Esophagus (tissue), 2 donors: ENCODE measurements at regions not wholly inside any gene's neighbourhood (a gene's known extent, or its start where the extent isn't known, plus 50 kb on each side); places are given as distances from the start of the nearest gene placed in this dataset.

Source experiments
- H3K27ac ChIP-seq, 2 donors: one replicate each; pipeline ENCODE4 v1.5.1; 2013; ENCODE audit warnings: low read depth in 2 of 2, mild to moderate bottlenecking in 2 of 2, inconsistent platforms in 1 of 2, low read length in 1 of 2, moderate library complexity in 1 of 2
- H3K27me3 ChIP-seq, 2 donors: one replicate each; pipeline ENCODE4 v1.6.1; 2013; ENCODE audit warnings: low read length in 2 of 2, control low read depth in 1 of 2, mild to moderate bottlenecking in 1 of 2; ENCODE audit not compliant: insufficient read depth in 2 of 2, control insufficient read depth in 1 of 2
- H3K36me3 ChIP-seq, 2 donors: one replicate each; pipeline ENCODE4 v1.6.1; 2013; ENCODE audit warnings: low read length in 1 of 2; ENCODE audit not compliant: control insufficient read depth in 2 of 2, insufficient read depth in 2 of 2
- H3K4me1 ChIP-seq, 2 donors: one replicate each; pipeline ENCODE4 v1.6.1; 2013; ENCODE audit warnings: low read length in 1 of 2; ENCODE audit not compliant: control insufficient read depth in 2 of 2, insufficient read depth in 2 of 2
- H3K4me3 ChIP-seq, 2 donors: one replicate each; pipeline ENCODE4 v1.5.1; 2013; ENCODE audit warnings: low read length in 2 of 2, mild to moderate bottlenecking in 2 of 2, low read depth in 1 of 2, moderate library complexity in 1 of 2
- H3K9me3 ChIP-seq, 2 donors: one replicate each; pipeline ENCODE4 v1.6.1; 2013; ENCODE audit warnings: mild to moderate bottlenecking in 2 of 2, low read depth in 1 of 2, low read length in 1 of 2, moderate library complexity in 1 of 2; ENCODE audit not compliant: control insufficient read depth in 2 of 2, insufficient read depth in 1 of 2
- WGBS, 2 donors: extraction: QIAGEN DNeasy Blood & Tissue Kit; methylation state at CpG; one replicate each; pipeline ENCODE4 v1.1.7; 2013; 5-methylcytosine and 5-hydroxymethylcytosine counted together
- donor health status: healthy with polysubstance abuse.
- donor health status: Bipolar disorder and iron deficiency.

DNA sequence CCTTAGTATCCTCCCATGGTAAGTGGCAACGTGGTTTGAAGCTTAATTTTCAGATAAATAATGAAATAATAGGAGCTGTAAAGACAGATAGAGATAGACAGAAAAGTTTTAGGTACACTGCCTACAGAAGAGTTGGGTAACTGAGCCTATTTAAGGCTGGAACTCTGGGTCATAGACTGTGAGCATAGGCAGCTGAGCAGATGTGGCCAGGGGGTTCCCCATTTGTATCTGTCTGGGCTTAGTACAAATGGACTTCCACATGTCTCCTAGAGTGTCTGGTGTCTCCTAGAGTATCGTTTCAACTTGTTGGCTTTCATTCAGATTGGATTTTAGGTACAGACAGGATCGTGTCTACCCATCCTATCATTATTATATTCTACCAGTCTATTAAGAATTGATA, 649.8 kb downstream of the DHX35 start:
- 59 to 76% methylated on average over 3 of the region's 3 CpGs for WGBS, 2 donors
- Histone ChIP-seq H3K4me1 (no peaks in the 10 kb centered on the region), H3K36me3 (no peaks in the 10 kb centered on the region), H3K9me3 (no peaks in the 10 kb centered on the region), H3K27ac (no peak overlapping the region), H3K4me3 (no peak overlapping the region), H3K27me3 (no peaks in the 10 kb centered on the region)

DNA sequence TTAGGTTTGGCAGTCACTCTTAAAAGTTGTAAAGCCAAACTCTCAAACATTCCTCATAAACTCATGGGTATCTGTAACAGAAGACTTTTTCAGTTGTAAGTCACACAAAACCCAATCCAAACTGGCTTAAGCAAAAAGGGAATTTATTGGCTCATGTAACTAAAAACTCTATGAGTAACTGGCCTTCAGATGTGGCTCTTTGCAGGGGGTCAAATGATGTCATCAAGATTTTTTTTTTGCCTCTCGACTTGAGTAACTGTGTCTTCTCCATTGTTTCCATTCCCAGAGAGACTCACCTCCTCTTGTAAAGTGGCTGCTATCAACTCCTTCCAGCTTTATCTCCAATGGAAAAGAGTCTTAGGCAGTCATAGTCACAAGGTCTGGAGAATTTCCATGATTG, 645.0 kb downstream of the DHX35 start:
- Histone ChIP-seq H3K4me1 (no peaks in the 10 kb centered on the region), H3K9me3 (no peaks in the 10 kb centered on the region), H3K27me3 (no peaks in the 10 kb centered on the region), H3K4me3 (no peak overlapping the region), H3K27ac (no peak overlapping the region), H3K36me3 (no peaks in the 10 kb centered on the region)
- WGBS, 2 donors = 48 to 53% methylated on average over 1 of the region's 1 CpG

DNA sequence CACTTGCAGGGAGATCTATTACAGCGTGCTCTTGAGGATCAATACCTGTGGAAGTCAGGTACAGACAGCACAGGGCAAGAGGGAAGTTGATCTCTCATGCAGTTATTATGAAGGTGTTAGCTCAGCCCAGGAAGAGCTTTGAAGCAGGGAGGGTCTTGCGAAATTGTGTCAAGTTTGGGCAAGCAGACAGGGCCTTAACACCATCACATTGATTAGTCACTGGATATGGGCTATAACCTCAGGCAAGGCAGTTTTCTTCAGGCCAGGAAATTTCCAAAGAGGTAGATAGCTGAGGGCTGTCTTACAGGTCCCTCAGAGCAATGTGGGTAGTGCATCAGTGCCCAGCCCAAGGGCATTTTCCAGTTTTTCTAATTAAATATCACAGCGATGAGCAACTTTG, 643.8 kb downstream of the DHX35 start:
- no peaks in the 10 kb centered on the region for H3K9me3 ChIP-seq
- no peaks in the 10 kb centered on the region for H3K27me3 ChIP-seq
- H3K4me3 ChIP-seq = no peak overlapping the region
- no peak overlapping the region for H3K27ac ChIP-seq
- no peaks in the 10 kb centered on the region for H3K36me3 ChIP-seq
- 47 to 56% methylated on average over 3 of the region's 3 CpGs for WGBS, 2 donors
- no peaks in the 10 kb centered on the region for H3K4me1 ChIP-seq

DNA sequence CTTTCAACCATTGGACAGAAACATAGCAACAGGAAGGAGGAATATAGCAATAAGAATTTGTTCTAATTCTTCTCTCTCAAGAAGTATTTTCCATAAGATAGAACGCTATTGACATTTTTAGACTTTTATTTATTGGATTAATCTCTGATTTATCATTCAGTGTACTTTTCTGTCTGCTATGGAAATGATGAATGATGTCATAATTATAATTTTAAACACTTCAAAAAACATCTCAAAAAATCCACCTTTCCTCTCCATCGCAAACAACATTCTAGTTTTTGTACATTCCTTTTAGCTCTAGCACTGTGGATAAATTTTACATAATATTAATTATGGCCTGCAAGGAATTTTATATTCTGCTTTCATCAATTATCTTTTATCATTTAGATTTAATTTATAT, 643.2 kb downstream of the DHX35 start:
- H3K9me3 ChIP-seq = no peaks in the 10 kb centered on the region
- WGBS, 2 donors = 91 to 95% methylated on average over 2 of the region's 2 CpGs
- H3K4me1 ChIP-seq = no peaks in the 10 kb centered on the region
- no peaks in the 10 kb centered on the region for H3K36me3 ChIP-seq
- H3K27me3 ChIP-seq = no peaks in the 10 kb centered on the region
- H3K27ac ChIP-seq = no peak overlapping the region
- H3K4me3 ChIP-seq = no peak overlapping the region

DNA sequence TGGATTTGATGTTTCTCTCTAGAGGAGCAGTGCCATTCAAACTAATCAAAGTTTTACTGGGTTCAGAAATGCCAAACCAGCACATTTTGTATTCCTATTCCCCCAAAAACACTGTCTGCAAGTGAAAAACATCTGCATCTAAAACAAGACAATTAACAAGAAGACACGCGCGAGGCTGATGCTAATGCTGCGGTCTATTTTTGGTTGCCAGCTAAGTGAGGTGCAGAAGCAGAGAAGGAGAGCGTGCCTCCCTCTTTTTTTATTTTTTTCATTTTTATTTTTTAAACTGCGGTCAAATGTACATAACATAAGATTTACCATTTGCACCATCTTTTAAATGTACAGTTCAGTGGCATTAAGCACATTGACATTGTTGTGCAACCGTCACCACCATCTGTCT, 641.1 kb downstream of the DHX35 start:
- H3K27ac ChIP-seq = no peak overlapping the region
- H3K4me3 ChIP-seq = no peak overlapping the region
- 93 to 94% methylated on average over 7 of the region's 7 CpGs for WGBS, 2 donors
- H3K36me3 ChIP-seq = no peaks in the 10 kb centered on the region
- no peaks in the 10 kb centered on the region for H3K9me3 ChIP-seq
- H3K27me3 ChIP-seq = no peaks in the 10 kb centered on the region
- no peaks in the 10 kb centered on the region for H3K4me1 ChIP-seq

DNA sequence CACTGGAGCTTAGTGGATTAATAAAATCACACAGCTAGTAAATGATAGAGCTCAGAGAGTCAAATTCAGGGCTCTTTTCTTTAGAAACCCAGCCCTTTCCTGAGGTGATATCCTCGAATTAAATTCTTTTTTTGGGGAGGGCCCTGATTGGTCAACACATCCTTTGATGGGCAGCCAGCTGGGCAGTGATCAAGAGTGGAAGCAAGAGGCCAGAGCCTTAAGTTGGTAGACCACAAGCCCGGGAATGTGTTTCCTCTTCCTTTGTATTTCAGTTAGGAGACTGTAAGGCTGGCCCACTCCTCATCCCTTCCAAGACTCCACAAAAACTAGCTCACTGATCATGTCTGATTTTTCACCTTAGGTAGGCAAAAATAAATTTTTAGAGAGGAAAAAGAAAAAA, 640.5 kb downstream of the DHX35 start:
- Histone ChIP-seq H3K27ac (no peak overlapping the region), H3K9me3 (no peaks in the 10 kb centered on the region), H3K4me3 (no peak overlapping the region), H3K36me3 (no peaks in the 10 kb centered on the region), H3K27me3 (no peaks in the 10 kb centered on the region), H3K4me1 (no peaks in the 10 kb centered on the region)
- 38 to 52% methylated on average over 2 of the region's 2 CpGs for WGBS, 2 donors

DNA sequence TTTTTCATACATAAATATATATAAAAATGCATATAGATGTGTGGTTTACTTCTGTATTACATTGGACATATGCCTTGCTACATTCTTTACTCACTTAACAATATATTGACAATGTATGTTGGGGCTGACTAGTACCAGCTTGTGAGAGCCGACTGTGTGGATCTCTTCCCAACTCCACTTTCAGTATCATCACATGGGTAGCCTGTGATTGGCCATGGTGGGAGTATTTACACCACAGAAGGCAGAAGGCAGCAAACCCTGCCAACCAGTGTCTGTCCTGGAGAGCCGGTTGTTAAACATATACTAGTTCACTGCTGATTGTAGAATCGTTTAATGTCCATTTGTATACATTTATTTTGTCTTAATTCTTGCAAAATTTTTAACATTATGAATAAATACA, 638.7 kb downstream of the DHX35 start:
- WGBS, 2 donors = 68 to 73% methylated on average over 3 of the region's 3 CpGs
- no peaks in the 10 kb centered on the region for H3K9me3 ChIP-seq
- no peak overlapping the region for H3K4me3 ChIP-seq
- no peak overlapping the region for H3K27ac ChIP-seq
- no peaks in the 10 kb centered on the region for H3K36me3 ChIP-seq
- H3K4me1 ChIP-seq = no peaks in the 10 kb centered on the region
- H3K27me3 ChIP-seq = no peaks in the 10 kb centered on the region

DNA sequence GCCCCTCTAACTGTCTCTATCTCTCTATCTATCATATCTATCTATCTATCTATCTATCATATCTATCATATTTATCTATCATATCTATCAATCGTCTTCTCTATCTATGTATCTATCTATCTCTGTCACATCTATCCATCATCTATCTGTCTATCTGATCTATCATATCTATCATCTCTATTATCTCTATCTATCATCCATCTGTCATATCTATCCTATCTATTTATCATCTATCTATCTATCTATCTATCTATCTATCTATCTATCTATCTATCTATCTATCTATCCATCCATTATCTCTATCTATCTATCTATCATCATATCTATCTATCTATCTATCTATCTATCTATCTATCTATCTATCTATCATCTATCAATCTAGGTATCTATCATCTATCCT, 638.0 kb downstream of the DHX35 start:
- 83 to 91% methylated on average over 1 of the region's 1 CpG for WGBS, 2 donors
- Histone ChIP-seq H3K36me3 (no peaks in the 10 kb centered on the region), H3K27ac (no peak overlapping the region), H3K27me3 (no peaks in the 10 kb centered on the region), H3K4me3 (no peak overlapping the region), H3K4me1 (no peaks in the 10 kb centered on the region), H3K9me3 (no peaks in the 10 kb centered on the region)

DNA sequence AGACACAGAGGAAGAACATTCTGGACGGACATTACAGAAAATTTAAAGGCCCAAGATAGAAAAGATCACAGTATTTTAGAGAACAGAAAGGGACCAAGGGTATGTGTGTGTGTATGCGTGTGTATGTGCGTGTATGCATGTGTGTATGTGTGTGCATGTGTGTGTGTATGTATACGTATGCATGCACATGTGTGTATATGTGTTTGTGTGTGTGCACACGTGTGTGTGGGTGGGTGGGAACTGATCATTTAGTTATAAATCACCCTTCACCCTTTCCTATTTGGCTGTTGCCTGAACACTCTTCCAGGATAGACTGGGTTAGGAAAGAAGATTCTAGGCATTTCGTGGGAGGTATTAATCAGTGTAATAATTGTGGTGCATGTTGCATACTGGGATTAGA, 634.4 kb downstream of the DHX35 start:
- Histone ChIP-seq H3K9me3 (no peaks in the 10 kb centered on the region), H3K4me3 (no peak overlapping the region), H3K36me3 (no peaks in the 10 kb centered on the region), H3K27me3 (no peaks in the 10 kb centered on the region), H3K27ac (no peak overlapping the region), H3K4me1 (no peaks in the 10 kb centered on the region)
- WGBS, 2 donors = 84 to 89% methylated on average over 6 of the region's 6 CpGs

DNA sequence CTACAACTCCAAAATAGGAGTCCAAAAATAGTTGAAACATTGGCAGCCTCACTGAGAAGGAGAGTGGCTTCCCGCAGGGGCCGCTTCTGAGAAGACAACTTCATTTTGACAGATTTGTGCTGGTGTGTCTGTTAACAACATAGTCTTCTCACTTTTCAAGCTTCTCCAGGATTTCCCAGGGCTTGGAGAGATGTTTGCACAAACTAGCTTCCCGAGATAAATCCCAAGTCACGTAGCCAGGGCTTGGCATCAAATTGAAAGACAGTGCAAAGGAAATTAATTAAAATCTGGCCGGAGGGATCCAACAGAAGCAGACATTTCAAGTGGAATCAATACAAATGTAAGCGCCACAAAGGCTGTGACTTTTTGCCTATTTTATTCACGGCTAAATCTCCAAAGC, 630.2 kb downstream of the DHX35 start:
- no peak overlapping the region for H3K4me3 ChIP-seq
- H3K27ac ChIP-seq = no peak overlapping the region
- H3K36me3 ChIP-seq = no peaks in the 10 kb centered on the region
- H3K9me3 ChIP-seq = no peaks in the 10 kb centered on the region
- H3K4me1 ChIP-seq = no peaks in the 10 kb centered on the region
- H3K27me3 ChIP-seq = no peaks in the 10 kb centered on the region
- WGBS, 2 donors = 25 to 33% methylated on average over 7 of the region's 7 CpGs
